ENCODE measurements at regions not wholly inside any gene's neighbourhood (a gene's known extent, or its start where the extent isn't known, plus 50 kb on each side); places are given as distances from the start of the nearest gene placed in this dataset.
"Not testable (repeated sequence)": the region's sequence is repeated elsewhere in the genome, so short reads cannot be mapped to it uniquely, and the experiment has no call there.

- peak in 1 of 4 experiments; percentile 4 for DNase-seq
Measured at GRCh38 chr7:104264285-104264684, 56.5 kb upstream of the ORC5 start.

- DNase-seq, result peak in 3 of 4 experiments; percentile 5 to 36 (median 26)
Measured at GRCh38 chr7:104267701-104268368, 60.0 kb upstream of the ORC5 start.

- no peak for DNase-seq
Measured at GRCh38 chr7:104271948-104272347, 56.5 kb upstream of the LHFPL3 start.

- DNase-seq, result peak; percentile 5 to 34 (median 16)
Measured at GRCh38 chr7:104272767-104273384, 55.5 kb upstream of the LHFPL3 start.

GRCh38 chr7:104275900-104276299 is 52.5 kb upstream of the LHFPL3 start:
- peak in 2 of 4 experiments; percentile 9 to 31 for DNase-seq

GRCh38 chr7:104276730-104277129 is 51.7 kb upstream of the LHFPL3 start:
- not testable (repeated sequence) for DNase-seq
